ENCODE measurements at regions not wholly inside any gene's neighbourhood (a gene's known extent, or its start where the extent isn't known, plus 50 kb on each side); places are given as distances from the start of the nearest gene placed in this dataset.

DNA sequence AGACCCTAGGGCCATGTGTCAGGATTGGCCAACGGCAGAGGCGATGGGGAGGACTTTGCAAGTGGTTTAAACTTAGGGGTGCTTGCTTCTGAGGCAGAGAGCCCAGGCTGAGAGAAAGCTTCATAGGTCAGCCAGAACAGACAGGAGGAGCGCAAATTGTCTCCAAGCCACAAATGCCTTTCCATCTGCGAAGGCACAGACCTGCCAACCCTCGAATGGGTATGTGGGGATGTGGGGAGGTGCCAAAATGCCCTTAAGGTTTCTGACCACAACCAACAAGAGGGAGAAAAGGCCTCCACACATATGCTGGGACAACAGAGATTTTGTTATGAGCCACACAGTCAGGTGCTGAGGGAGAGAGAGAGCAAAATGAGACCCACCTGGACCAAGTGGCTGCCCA lies 283.6 kb downstream of the CYP26B1 start:
- no peak for DNase-seq (ENCODE audit: low read depth)

GRCh38 chr2:71863396-71863795 lies 284.3 kb downstream of the CYP26B1 start:
- DNase-seq (ENCODE audit: low read depth): no peak

DNA sequence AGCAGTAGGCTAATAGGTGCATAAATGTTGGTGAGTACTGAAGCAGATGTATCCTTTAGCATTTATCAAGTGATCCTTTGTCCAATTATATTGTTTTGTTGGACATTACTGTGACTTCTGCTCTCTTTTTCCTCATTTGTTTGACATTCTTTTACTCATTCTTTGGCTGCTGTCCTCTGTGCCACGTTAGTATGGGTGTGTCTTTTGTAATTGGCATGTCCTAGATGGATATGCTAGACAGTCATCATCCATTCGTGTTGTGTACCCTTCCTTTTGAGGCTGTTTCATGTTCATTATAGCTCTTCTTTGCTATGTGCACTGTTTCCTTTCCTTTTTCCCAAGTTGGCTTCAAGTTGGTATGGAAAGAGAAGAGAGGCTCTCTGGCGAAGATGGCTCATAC lies 284.7 kb downstream of the CYP26B1 start:
- DNase-seq (ENCODE audit: low read depth): no peak

DNA sequence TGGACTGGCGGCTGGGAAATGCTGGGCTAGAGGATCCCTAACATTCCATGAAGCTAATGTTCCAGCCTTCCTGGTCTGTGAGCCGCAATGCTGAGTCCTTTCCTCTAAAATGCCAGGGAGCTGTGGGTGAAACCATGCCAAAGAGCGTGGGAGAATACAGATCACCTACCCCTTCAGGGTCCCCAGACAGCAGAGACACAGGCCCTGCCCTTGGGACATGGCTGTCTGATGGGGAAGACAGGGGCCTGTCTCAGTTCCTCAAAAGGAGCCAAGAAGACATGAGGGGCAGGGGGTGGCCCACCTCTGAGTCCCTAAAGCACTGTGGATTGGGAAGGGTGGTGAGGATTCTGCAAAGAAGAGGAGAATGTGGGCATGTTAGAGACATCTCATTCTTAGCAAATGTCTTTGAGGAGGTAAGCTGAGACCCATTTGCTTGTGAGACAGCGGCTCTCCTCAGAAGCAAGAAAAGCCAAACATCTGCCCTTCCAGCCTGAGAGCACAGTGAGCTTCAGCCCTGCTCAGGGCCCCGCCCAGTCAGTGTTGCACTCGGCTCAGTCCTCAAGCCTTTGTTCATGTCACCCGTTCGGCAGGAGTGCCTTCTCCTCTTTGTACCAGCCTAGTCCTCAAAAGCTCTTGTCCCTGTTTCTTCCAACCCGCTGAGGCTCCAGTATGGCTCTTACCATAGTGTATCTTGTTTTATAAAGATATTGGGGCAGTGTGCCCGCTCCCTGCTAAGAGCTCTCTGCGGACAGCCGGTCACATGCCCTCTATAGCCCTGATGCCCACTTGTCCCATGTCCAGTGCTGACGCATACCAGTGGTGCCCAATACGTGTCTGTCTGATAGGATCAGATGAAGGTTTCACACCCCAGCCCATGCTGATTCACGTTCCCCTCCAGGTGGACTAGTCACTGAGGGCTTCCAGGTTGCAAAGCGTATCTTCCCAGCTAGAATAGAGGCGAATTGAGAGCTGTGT lies 286.2 kb downstream of the CYP26B1 start:
- DNase-seq (ENCODE audit: low read depth): no peak

- no peak for DNase-seq (ENCODE audit: low read depth)
Measured at GRCh38 chr2:71860381-71860926, 287.2 kb downstream of the CYP26B1 start.

DNA sequence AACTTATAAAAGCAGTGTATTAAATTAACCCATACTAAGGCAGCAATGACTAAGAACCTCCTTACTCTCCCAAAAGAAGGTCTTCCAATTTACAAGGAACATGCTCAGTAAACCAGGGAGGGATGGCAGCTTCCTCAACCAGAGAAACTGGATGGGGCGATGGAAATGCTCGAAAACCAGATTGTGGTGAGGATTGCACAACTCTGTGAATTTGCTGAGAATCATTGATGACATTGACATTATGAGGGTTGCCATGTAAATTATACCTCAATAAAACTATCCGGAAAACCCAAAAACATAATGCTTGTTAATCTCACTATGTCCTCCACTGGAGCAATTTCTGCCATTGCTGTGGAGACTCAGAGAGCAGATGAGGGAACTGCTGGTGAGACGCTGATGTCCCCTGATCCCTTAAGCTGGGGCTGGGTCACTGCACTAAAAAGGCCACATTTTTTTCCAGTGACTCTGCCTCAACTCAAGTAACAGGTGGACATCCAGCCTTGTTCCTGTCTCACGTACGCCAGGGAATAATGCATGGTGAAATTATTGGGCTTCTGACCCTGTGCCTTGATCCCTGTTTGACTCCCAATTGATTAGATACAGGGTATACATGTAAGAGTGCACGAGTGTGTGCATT lies 288.3 kb downstream of the CYP26B1 start:
- DNase-seq (ENCODE audit: low read depth): no peak

DNA sequence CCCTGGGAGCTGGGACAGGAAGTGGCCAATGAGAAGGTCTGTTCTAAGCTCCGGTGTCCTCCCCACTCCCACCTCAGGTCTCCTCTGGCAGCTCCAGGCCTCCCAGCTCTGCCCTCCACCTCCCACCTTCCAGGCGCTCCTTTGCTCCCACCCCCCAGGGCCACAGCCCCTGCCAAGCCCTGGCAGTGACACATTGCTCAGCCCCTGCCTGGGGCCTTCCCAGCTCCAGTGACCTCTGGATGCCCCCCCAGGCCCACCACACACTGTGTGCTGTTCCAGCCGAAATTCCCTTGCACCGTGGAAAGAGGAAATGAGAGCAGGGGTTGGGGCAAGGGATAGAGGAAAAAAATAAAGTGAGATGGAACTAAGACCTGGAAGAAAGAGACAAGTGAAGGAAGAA lies 289.6 kb downstream of the CYP26B1 start:
- no peak for DNase-seq (ENCODE audit: low read depth)

DNA sequence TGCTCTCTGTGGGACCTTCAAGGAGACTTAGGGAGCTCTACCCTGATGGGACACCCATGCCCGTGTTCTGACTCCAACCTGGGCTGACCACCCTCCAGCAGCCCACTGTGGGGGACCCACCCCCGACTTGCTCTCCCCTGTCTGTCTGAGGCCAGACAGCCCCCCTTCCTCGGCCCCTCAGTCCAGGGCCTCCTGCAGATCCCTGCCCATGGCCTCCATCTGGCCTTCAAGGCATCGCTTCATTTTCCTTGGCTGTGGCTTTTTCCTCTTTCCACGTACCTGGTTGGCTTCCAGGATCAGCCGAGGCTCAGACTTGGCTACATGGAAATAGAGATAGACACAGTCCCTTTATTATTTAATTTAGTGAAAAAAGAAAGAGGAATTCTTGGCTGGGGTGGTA lies 290.0 kb downstream of the CYP26B1 start:
- no peak for DNase-seq (ENCODE audit: low read depth)

- DNase-seq (ENCODE audit: low read depth): no peak
Measured at GRCh38 chr2:71856773-71857525, 290.7 kb downstream of the CYP26B1 start.

- DNase-seq (ENCODE audit: low read depth): no peak
Measured at GRCh38 chr2:71853858-71854257, 293.8 kb downstream of the CYP26B1 start.

- DNase-seq (ENCODE audit: low read depth): no peak
Measured at GRCh38 chr2:71852141-71852711, 295.4 kb downstream of the CYP26B1 start.

DNA sequence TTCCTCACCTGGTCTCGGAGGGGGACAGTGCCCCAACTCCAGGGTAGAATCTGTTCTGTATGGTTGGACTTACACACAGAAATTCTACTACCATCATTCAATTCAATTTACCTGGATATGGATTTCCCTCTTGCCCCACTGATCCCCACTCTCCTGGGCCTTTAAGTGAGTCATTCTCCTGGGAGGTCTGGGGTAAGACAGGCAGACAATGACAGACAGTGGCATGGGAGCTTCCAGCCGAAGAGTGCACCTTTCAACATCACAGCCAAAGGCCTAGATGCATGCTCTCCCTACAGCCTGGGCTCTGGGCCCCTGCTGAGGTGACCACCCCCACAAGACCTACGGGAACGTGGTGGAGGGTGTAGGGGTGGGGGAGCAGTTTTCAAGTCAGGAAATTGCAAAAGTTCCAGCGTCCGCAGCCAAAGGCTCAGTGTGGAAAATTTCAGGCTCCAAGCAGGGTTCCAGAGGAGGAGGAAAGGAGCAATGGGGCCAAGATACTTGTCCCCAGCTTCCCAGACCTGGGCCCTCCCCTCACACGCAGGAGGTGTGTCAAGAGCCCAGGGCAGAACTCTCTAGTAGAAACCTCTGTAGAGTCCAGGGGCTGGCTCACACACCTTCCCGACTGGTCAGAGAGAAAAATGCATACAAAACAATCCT lies 296.4 kb downstream of the CYP26B1 start:
- no peak for DNase-seq (ENCODE audit: low read depth)

DNA sequence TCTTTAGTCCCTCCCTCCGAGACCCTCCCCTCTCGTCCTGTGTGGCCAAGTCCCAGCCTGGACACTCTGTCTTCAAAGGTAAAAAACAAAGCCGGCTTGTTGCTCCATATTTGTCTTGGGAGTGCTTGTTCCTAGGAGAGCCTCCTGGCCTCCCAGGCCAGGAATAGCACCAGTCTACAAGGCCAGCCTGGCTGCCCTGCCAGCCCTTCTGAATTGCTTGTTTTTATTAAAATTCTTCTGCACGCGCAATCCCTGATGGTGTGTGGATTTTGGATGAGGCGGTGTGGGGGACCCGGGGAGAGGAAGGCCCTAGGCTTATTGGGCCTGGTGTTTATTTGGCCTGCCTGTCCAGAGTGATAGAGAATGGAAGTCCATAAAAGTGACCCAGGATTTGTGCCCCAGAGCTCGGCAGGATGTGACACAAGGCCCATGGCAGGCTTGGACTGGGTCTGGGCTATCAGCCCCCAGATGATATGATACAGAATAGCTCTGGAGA lies 297.3 kb downstream of the CYP26B1 start:
- DNase-seq (ENCODE audit: low read depth): no peak

GRCh38 chr2:71849607-71850305 lies 297.9 kb downstream of the CYP26B1 start:
- no peak for DNase-seq (ENCODE audit: low read depth)

- no peak for DNase-seq (ENCODE audit: low read depth)
Measured at GRCh38 chr2:71849111-71849510, 298.6 kb downstream of the CYP26B1 start.

DNA sequence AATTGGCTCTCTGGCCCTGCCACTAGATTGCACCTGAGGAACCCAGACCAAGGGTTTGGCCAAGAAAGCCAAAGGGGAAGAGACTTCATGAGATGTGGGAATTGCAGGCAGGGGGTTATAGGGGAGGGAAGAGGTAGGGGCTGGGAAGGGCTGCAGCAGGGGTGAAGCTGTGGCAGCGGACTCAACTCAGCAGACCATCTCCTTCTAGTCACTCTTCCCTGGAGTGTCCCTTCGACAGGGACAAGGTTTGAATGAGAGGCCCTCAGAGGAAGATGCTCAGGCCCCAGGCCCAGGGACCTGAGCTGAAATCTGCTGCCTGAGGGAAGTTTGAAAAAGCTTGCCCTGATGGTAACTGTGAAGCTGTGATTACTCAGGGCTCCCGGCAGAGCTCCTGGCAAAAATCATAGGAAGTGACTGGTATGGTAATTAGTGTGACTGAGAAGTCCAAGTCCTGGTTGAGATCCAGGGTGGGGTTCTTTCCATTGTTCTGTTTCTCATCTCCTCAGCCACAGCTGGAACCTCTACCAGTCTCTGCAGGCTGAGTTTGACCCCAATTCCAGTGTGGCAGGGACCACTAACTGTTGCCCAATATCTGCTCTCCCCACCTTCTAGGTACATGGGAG lies 300.9 kb downstream of the CYP26B1 start:
- DNase-seq (ENCODE audit: low read depth): no peak

DNA sequence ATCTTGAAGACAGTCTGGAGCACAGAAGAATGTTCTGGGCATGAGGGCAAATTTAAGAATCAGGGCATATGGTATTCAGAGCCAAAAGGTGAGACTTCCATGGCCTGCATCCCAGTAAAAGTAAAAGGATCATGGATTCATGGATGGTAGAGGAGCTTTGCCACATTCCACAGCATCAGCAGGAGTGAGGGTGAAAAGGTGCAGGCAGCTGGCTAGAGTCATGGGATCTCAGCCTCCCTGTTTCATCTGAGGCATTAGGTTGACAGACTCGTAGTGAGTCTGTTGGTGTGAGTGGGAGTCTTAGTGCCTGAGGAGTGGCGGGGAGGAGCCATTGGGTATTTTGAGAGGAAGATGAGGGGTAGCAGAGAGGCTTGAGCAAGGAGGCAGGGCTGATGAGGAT lies 301.6 kb downstream of the CYP26B1 start:
- no peak for DNase-seq (ENCODE audit: low read depth)

- no peak for DNase-seq (ENCODE audit: low read depth)
Measured at GRCh38 chr2:71844967-71845366, 302.7 kb downstream of the CYP26B1 start.

DNA sequence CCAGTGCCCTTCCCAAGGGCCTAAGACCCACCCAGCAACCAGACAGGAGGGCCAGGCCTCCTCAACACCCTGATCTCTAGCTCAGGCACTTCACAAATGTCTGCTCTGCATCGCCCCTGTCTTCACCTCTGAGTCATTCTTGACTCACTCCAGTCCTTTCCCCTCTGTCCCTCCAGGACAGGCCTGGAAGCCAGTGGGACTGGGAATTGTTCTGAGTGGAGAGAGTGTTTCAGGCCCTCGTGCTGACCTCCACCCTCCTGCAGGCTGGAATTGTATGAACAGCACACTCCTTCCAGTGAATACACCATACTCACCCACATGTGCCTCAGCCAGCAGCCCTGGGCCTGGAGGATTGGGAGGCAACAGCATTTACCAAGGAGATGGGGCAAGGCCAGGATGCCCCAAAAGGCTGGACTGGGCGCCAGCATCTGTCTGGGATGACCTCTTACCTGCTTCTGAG lies 304.2 kb downstream of the CYP26B1 start:
- no peak for DNase-seq (ENCODE audit: low read depth)

DNA sequence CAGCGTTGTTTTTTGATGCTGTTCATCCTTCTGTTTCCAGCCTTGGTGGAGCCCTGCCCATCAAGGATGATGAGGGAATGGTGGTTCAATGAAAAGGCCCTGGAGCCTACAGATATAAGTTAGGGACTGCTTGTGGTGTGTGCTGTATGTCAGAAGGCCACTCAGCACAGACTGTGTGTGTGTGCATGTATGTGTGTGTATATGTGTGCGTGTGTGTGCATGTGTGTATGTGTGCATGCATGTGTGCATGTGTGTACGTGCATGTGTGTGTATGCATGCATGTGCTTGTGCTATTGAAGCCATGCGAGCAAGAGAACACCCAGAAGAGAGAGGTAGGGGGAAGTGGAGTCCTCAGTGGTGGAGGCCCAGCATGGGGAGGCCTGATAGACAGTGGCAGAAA lies 304.9 kb downstream of the CYP26B1 start:
- DNase-seq (ENCODE audit: low read depth): no peak
